ENCODE measurements at regions not wholly inside any gene's neighbourhood (a gene's known extent, or its start where the extent isn't known, plus 50 kb on each side); places are given as distances from the start of the nearest gene placed in this dataset.

GRCh38 chr7:114150689-114151088 is 231.9 kb upstream of the PPP1R3A start:
- Histone ChIP-seq H3K4me1 (ENCODE audit: insufficient read depth, low read length) (no peaks in the 10 kb centered on the region), H2AFZ (ENCODE audit: low read length) (no peak overlapping the region), H3K27me3 (ENCODE audit: low read length) (0 out of 2 replicates have a peak, but pooled peaks cover 8% of the 10 kb centered on the region), H3K9me2 (replicated peaks; ENCODE audit: low read length) (no peaks in the 10 kb centered on the region), H3K9me3 (ENCODE audit: low read length) (no peaks in the 10 kb centered on the region), H3K27ac (ENCODE audit: low read length) (no peak overlapping the region), H3K9ac (ENCODE audit: low read length) (no peak overlapping the region), H4K20me1 (ENCODE audit: low read length) (no peaks in the 10 kb centered on the region), H3K36me3 (ENCODE audit: low read depth, low read length) (no peaks in the 10 kb centered on the region), H3K4me2 (ENCODE audit: low read length) (no peak overlapping the region), H3K4me3 (ENCODE audit: low read length) (no peak overlapping the region), H3F3A (ENCODE audit: low read length, unreplicated experiment) (no peaks in the 10 kb centered on the region), H3K79me2 (ENCODE audit: low read length) (no peaks in the 10 kb centered on the region)
- ChIA-PET CTCF (no interaction called here), POLR2A (ENCODE audit: unreplicated experiment) (no interaction called here)
- ATAC-seq (no peak), DNase-seq (no peak)
- no peak for TF ChIP-seq CTCF (conservative IDR thresholded peaks at IDR 0.05; ENCODE audit: low read depth, low read length)
- no TSS peak for BruUV-seq (replicated peaks)
- intact Hi-C loops (cut with micrococcal nuclease) = no loop called here

GRCh38 chr7:114148779-114149178 is 230.0 kb upstream of the PPP1R3A start:
- intact Hi-C loops (cut with micrococcal nuclease) = no loop called here
- H3K79me2 ChIP-seq (ENCODE audit: low read length) = no peaks in the 10 kb centered on the region
- no peak overlapping the region for H3K4me3 ChIP-seq (ENCODE audit: low read length)
- DNase-seq (no peak), ATAC-seq (no peak)
- no peak overlapping the region for H3K9ac ChIP-seq (ENCODE audit: low read length)
- no peaks in the 10 kb centered on the region for H3F3A ChIP-seq (ENCODE audit: low read length, unreplicated experiment)
- no peaks in the 10 kb centered on the region for H3K9me3 ChIP-seq (ENCODE audit: low read length)
- TF ChIP-seq CTCF (conservative IDR thresholded peaks at IDR 0.05; ENCODE audit: low read depth, low read length) (no peak), EZH2 (IDR thresholded peaks at IDR 0.05; ENCODE audit: low read length, unreplicated experiment) (no peak), EZH2phosphoT487 (IDR thresholded peaks at IDR 0.05; ENCODE audit: borderline replicate concordance, low read length) (no peak)
- POLR2A ChIA-PET (ENCODE audit: unreplicated experiment) = no interaction called here
- CTCF ChIA-PET = no interaction called here
- BruUV-seq (replicated peaks) = no TSS peak
- H3K9me2 ChIP-seq (replicated peaks; ENCODE audit: low read length) = no peaks in the 10 kb centered on the region
- H2AFZ ChIP-seq (ENCODE audit: low read length) = no peak overlapping the region
- H3K4me1 ChIP-seq (ENCODE audit: insufficient read depth, low read length) = no peaks in the 10 kb centered on the region
- H3K4me2 ChIP-seq (ENCODE audit: low read length) = no peak overlapping the region
- H3K27me3 ChIP-seq (ENCODE audit: low read length) = 0 out of 2 replicates have a peak, but pooled peaks cover 8% of the 10 kb centered on the region
- H3K27ac ChIP-seq (ENCODE audit: low read length) = no peak overlapping the region
- no peaks in the 10 kb centered on the region for H3K36me3 ChIP-seq (ENCODE audit: low read depth, low read length)
- no peaks in the 10 kb centered on the region for H4K20me1 ChIP-seq (ENCODE audit: low read length)

- Histone ChIP-seq H2AFZ (ENCODE audit: low read length) (no peak overlapping the region), H3K4me3 (ENCODE audit: low read length) (no peak overlapping the region), H3K4me2 (ENCODE audit: low read length) (no peak overlapping the region), H3K27ac (ENCODE audit: low read length) (no peak overlapping the region), H3K9ac (ENCODE audit: low read length) (no peak overlapping the region), H3K36me3 (ENCODE audit: low read depth, low read length) (no peaks in the 10 kb centered on the region), H3K9me3 (ENCODE audit: low read length) (no peaks in the 10 kb centered on the region), H3K9me2 (replicated peaks; ENCODE audit: low read length) (no peaks in the 10 kb centered on the region), H3K4me1 (ENCODE audit: insufficient read depth, low read length) (no peaks in the 10 kb centered on the region), H3K27me3 (ENCODE audit: low read length) (0 out of 2 replicates have a peak, but pooled peaks cover 4% of the 10 kb centered on the region), H3K79me2 (ENCODE audit: low read length) (no peaks in the 10 kb centered on the region), H4K20me1 (ENCODE audit: low read length) (no peaks in the 10 kb centered on the region), H3F3A (ENCODE audit: low read length, unreplicated experiment) (no peaks in the 10 kb centered on the region)
- intact Hi-C loops (cut with micrococcal nuclease) = no loop called here
- CTCF ChIA-PET = no interaction called here
- no peak for DNase-seq
- no peak for ATAC-seq
- POLR2A ChIA-PET (ENCODE audit: unreplicated experiment) = no interaction called here
- TF ChIP-seq EZH2phosphoT487 (IDR thresholded peaks at IDR 0.05; ENCODE audit: borderline replicate concordance, low read length) (no peak), CTCF (conservative IDR thresholded peaks at IDR 0.05; ENCODE audit: low read depth, low read length) (no peak), EZH2 (IDR thresholded peaks at IDR 0.05; ENCODE audit: low read length, unreplicated experiment) (no peak)
- BruUV-seq (replicated peaks) = no TSS peak
Observed at GRCh38 chr7:114141415-114141814, 222.6 kb upstream of the PPP1R3A start.
